Kidney tubule cell (primary cell): ENCODE measurements at regions not wholly inside any gene's neighbourhood (a gene's known extent, or its start where the extent isn't known, plus 50 kb on each side); places are given as distances from the start of the nearest gene placed in this dataset.

ENCODE experiments used
- DNase-seq: peaks from one replicate; pipeline ENCODE4 v3.0.0-alpha.2; 2018; ENCODE audit warnings: low spot score

DNA sequence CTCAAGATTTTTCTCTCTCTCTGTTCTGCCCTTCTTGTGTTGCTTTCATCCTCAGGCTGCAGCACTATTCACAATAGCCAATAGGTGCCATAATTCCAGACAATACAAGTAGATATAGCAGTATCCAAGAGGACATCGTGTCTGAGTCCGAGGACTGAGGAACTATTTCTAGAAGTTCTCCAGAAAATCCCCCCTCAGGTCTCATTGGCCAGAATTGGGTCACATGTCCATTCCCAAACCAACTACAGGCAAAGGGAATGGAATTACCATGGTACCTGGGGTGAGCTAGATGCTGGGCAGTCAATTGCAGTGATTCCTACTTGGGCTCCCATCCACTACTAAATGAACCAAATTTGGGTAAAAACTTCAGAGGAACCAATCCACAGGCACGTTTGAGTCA is 301.9 kb upstream of the RASGEF1B start:
- no peak for DNase-seq

DNA sequence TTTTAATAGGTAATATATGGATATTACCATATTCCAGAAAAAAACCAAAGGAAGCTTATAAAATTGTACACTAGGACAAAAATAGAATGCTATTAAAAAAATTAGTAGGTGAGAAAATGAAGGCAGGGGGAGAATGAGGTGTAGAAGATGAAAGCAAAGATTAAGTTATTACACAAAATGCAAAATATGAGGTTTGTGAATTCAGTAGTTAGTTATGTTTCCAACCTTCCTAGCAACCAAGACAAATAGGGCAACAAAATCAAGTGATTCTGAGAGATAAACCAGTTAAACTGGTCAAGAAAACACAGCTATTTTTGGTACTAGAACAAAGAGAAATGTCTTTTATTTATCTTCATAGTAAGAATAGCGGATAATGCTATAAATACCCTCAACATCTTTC is 300.0 kb upstream of the RASGEF1B start:
- DNase-seq, result no peak

DNA sequence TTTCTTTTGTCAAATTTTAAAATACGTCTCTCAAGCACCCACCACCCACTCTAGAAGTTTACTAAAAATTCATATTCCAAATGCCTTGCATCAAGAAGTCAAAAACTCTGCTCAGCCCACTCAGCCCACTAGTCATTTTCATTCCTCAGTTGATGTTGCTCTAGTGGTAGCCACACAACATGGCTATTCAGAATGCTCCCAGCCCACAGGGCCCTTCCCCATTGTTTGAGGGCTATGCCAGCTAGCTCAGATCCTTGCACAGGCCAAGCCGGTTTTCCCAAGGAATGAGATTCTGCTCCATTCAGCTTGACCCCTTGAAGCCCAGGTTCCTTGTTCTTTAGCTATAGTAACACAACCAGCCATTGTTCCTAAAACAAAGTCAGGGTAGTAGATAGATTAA is 297.5 kb upstream of the RASGEF1B start:
- DNase-seq, result no peak

DNA sequence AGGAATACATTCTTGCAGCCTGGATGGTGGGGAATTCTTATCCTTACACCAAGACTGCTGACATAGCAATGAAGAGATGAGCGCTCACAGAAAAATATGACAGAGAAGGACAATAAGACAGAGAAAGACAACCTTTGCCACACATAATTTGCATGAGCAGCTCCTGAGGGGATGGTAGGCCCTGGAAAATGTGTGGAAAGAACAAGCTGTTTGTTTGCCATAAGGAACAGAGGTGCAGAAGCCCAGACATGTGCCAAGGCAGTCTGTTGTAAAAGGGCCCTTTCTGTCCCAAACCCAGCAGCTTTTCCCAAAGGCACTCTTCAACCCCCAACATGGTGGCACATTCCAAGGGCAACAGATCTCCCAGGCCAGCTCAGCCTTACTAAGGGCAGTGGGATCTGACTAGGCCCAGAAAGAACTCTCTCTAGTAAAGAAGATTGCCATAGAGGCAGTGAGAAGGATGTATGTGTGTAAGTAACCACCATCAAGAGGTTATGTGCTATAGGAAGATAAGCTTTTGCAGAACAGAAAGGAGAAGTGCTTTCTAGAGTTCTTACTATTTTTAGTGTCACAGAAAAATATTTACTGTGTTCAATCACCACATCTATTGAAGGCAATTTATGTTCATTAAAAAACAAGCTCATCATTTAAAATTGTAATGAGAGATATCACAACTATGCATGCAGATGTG is 287.0 kb upstream of the RASGEF1B start:
- DNase-seq, result no peak

DNA sequence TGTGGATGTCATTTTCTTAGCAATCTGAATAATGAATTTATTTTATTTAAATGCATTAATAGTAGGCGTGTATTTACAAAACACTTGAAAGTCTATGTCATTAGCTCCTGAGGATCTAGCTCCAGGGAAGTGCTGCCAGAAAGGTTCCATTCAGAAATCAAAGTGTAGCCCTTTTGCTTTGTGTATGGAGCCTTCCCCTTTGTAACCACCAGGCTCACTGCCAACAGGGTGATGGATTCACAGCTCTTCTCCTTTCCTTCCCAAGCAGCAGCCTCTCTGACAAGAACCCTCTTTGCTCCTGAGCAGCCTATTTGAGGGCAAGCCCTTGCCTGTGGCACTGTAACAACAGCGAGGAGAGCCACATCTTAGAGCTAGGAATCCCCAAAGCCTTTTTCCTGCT is 286.0 kb upstream of the RASGEF1B start:
- no peak for DNase-seq

DNA sequence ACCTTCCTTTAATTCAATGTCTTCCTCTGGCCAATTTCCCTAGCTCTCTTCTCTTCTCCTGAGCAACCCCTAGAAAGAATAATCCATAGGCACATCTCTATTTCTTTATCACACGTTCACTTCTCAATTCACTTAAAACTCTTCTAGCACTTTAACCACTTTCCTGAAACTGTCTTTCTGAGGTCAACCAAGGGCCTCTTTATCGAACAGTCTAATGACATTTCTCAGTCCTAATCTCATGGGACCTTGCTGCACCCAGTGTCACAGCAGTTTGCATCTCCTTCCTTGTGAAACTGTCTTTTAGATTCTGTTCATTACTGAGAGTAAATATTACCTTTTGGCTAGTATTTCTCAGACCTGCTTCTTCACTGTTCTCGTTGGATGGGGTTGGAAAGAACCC is 285.3 kb upstream of the RASGEF1B start:
- DNase-seq, result no peak

DNA sequence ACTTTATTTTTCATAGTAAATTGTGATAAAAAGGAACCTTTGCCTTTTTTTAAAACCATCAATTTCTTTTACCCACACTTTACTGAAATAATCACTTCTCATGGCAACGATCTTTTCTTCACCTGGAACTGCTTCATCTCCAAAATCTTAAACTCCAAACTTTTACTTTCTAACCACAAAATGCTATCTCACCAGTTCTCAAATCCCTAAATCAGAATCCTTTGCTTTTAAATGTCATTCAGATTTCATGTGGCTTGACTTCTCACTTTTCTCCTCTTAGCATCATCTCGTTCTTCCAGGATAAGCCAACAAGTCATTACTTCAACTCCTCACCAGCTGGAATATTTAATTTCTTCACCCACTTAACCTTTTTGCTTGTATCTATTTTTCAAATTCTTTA is 284.3 kb upstream of the RASGEF1B start:
- DNase-seq, result no peak

DNA sequence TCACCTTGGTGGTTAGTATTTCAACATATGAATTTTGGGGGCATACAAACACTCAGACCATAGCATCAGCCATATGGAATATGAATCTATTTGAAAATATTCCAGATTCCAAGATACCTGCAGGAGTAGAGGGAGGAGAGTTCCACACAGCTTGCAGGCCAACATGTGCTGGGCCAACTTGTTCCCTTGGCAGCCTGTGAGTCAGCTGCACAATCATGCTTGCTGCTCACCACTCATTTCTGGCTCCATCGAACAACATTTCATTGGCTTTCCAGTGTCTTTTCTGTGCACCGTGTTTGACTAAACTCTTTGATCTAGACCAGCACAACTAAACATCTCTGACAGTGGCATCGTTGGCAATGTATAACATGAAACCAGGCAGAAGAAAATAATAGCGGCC is 282.5 kb upstream of the RASGEF1B start:
- peak; percentile 65 for DNase-seq

DNA sequence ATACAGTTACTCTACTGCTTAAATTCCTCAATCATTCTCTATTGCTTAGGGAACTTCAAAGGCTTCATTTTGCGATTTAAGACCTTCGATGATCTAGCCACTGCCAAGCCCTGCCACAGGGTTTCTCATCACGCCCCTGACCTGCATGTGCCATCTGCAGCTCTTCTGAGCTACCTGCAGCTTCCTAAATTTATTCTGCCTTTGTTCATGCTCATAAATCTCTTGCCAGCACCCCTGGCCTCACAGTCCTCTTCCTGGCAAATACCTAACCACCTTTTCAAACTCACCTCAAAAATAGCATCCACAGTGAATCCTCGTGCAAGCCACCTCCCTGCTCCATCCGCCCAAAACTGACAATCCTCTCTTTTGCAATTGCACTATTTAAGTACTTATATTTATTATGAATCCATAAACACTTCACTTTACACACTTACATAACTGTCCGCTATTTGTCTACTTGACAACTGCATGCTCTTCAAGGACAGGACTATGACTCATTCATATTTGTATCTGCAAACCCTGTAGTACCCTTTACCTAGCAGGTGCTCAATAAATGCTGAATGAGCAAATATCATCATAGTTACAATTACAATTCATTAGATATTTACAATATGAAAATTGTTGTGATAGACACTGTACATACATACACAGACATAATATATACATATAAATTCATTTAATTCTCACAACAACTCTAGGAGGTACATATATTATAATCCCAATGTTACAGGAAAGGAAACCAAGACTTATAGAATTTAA is 280.0 kb upstream of the RASGEF1B start:
- DNase-seq, result no peak

DNA sequence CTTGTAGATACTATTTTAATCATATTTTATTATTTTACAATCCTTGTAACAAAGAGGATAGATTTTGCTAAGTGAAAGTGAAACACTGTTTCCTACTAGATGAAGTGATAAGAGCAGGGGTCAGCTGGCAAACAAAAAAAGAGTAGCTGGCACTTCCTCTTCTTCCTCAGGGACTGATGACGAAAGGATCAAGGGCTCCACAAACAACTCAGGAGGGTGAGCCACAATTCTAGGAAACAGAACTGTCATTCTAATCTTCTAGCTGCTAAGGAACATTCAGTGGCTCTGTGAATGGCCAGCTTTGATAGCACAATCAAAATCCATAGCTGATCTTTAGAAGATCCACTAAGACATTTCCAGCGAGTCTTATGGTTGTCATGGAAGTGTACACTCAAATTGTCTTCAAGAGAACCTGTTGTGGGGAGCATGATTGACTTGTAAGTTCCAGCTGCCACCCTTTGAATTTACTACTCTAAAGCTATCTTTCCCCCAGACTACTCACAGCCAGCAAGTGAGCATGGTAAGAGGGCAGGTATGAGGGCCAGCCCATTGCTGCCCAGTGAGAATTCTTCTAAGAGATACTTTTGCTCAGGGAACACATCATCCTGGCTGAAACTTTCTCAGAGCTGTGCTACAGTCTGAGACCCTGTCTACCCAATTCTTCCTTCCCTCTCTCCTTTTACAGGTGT is 275.7 kb upstream of the RASGEF1B start:
- DNase-seq, result peak; percentile 6

DNA sequence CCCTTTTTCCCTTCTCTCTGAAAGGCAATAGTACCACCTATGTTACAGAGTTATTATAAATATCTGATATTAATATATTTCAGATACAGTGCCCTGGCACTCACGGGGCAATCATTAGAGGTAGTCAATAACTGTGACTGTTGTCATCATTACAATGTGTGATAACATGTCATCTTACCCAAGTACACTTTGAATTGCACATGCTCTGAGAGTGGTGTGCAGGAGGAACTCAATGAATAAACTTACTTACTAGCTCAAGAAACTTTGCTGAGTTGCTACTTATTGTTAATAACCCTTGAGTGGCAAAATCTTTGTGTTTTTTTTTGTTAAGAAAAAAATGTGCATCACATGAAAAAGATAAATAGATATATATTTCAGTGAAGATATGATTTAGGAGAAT is 275.1 kb upstream of the RASGEF1B start:
- no peak for DNase-seq

DNA sequence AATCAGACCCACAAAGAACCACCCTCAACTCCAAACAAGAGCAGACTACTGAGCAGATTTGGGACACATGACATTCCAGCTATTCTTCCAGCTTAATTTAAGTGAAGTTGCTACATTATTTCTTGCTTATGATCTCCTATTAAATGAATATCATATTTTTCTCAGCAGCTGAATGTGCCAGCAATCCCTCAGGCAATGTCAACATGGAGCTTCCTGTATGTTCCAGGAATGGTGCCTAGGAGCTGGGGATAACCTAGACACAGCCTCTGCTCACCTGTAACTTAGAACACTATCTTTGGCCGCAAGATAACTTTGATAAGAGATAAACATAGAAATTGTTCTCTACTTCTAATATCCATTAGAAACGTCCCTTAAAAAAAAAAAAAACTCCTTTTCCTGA is 274.4 kb upstream of the RASGEF1B start:
- DNase-seq, result no peak

DNA sequence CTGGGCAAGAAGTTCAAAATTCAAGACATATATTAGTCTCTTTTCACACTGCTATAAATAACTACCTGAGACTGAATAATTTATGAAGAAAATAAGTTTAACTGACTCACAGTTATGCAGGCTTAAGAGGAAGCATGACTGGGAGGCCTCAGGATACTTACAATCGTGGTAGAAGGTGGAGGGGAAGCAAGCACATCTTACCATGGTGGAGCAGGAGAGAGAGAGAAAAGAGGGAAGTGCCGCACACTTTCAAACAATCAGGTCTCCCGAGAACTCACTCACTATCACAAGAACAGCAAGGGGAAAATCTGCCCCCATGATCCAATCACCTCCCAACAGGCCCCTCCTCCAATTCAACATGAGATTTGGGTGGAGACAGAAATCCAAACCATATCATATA is 273.3 kb upstream of the RASGEF1B start:
- no peak for DNase-seq

DNA sequence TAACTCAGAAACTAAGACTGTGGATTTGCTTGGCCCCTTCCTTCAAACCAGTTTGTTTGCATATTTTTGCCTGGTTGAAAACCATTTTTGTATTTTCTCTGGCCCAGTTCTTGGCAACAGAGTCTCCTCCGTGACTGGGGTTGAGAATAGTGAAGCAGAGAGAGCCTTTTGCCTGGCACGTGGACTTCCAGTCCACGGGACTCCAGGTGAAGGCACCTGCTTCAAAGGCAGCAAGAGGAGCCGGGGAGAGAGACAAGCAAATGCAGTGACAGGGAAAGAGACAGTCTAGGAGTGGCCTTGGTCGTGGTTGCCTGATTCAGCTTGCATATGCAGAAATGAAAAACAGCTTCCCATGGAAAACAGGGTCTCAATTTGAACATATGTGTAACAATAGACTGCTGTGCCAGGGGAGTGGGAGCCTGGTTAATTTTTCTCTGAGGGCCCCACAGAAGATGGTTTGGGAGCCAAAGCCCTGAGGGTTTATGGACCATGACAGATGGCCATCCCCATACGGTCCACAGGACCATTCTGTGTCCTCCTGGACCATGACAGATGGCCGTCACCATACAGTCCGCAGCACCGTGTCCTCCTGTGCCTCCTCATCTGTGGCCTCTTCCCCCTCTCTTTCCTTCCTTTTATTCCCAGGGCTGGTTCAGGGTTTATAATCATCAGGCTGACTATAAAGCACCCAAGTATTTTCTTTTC is 272.2 kb upstream of the RASGEF1B start:
- no peak for DNase-seq

DNA sequence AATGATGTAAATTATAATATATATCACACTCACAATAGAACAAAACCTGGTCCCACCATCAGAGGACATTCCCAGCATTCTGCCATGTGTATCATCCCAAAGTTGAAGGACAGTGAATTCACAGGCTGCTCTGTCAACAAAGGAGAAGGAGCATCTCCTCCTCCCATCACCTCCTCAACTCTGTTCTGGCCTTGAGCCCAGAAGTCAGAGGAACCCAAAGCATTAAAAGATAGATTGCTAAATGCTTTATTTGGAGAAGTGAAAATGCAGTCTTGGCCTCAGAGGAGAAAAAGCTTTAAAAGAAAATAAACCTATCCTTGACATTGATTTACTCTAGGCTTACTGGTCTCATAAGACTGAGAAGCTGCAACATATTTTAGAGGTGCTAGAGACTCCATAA is 268.8 kb upstream of the RASGEF1B start:
- no peak for DNase-seq

DNA sequence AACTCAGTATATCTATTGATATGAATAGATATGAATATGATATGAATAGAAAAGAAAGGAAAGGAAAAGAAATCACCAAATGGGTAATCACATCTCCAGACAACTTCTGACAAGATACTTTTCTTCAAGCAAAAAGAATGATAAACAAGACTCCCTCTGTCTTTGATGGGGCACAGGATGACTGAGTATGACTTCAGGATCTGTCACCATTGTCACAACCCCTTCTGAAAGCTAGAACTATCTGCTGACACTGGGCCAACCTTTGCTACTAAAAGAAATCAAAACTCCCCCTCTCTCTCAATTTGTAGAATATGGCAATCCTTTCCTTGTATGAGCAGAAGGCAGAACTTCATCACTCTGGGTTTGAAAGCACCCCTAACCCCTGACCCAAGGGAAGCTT is 267.2 kb upstream of the RASGEF1B start:
- DNase-seq, result no peak

DNA sequence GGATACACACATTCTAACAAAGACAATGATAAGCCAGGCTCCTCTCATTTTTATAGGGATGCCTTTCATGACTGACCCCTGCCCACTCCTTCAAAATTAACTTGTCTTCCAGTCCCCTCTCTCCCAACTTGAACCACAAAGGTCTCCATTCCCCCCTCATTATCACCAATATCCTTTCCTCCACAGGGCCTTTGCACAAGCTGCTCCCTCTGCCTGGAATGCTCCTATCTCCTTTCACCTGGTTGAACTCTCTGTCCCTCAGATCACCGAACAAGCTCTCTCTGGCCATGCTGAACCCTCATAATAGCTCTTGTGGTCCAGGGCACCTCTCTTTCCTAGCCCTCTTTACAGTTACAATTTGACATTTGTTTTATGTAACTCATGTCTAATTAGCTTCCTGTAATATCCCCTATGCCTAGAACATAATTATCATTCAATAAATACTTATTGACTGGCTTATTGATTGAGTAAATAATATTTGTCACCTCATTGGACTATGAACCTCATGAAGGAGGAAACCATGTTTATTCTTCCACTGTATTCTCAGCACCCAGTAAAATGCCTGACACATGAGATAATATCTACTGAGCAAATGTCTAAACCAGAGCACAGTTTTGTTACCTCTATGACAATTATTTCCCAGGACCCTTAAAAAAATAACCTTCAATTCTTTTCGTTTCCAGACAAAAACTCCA is 266.3 kb upstream of the RASGEF1B start:
- no peak for DNase-seq

DNA sequence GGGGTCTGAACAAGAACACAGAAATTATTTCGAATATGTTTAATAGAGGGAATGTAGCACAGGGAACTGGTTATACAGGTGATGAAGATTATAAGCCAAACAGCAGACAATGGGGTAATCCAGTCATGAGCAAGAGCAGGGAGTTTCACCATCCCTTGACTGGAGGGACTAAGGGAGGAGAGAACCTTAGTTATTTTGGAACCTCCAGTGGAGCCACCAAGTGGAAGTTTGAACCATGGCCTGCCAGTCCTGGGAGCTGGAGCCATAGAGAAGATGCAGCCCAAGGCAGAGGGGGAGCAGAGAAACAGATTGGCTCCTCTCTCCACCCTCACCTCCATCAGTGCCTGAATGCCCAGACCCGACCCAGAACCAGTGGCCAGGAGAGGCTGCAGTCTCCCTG is 264.6 kb upstream of the RASGEF1B start:
- no peak for DNase-seq

DNA sequence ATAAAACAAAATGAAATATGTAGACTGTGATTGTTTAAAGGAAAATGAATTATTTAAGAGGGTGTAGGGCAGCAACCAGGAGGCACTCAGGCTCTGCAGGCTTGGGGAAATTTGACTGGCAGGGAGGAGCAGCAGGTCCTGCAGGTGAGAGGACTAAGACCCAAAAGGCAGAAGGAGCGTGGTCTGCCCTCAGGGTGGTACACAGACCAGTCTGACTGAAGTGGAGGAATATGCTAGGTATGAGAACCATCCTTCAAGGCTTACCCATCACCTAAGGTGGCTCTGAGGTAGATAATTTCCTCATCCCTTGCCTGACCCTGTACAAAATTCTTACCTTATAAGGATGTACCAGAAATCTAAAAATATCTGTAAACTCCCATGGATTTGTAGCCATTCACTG is 261.3 kb upstream of the RASGEF1B start:
- DNase-seq, result no peak

DNA sequence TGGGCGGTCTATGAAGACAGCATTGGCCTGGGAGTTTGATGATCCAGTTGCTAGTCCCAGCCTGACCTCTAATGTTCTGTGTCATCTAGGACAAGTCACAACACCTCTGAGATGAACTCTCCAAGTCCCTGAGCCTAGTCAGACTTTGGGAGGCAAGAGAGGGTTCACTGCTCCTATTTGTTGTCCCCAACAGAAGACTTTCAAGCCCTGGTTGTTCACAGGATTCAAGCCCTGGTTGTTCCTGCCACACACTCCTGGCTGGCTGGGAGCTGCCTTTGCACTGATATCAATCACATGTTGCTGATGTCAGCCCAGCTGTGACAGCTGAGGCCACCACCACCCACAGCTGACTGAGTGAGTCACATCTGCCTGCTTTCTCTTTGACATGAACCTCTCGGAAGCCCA is 253.2 kb upstream of the RASGEF1B start:
- peak; percentile 88 for DNase-seq

DNA sequence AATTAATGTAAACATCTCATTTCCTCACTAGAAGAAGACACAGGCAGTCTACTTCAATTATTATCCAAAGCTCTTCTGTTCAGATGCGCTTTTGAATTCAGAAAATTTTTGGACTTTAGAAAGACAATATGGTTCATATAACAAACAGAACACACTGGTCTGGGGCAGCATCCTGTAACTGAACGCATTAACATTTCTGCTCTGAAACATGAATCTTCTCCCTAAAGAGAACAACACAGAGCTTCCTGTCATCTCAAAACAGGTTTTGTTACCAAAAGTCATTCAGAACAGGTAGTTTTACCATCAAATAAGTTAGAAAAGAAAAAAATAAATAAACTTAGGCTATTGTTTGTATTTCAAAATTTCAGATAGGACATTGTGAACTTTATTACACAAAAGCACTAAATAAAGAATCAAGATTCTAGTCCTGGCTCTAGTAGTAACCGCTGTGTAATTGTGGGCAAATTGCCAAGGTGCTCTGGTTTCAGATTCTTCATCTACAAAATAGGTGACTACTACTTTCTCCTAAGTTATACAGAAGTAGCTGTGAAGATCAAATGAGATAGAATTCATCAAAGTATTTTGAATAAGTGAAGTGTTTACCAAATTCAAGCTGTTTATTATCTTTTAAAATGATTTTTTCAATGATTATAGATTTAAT is 252.3 kb upstream of the RASGEF1B start:
- peak; percentile 48 for DNase-seq
